ENCODE measurements at regions not wholly inside any gene's neighbourhood (a gene's known extent, or its start where the extent isn't known, plus 50 kb on each side); places are given as distances from the start of the nearest gene placed in this dataset.
"Not testable (repeated sequence)": the region's sequence is repeated elsewhere in the genome, so short reads cannot be mapped to it uniquely, and the experiment has no call there.

- no peak for DNase-seq
These were observed 153.1 kb downstream of the BRD1 start for GRCh38 chr22:49674479-49675050.

GRCh38 chr22:49673048-49673447 lies 154.6 kb downstream of the BRD1 start:
- DNase-seq, result no peak

- DNase-seq, result no peak
These were observed 155.6 kb downstream of the BRD1 start for GRCh38 chr22:49672014-49672516.

- no peak for DNase-seq
These were observed 156.2 kb downstream of the BRD1 start for GRCh38 chr22:49671331-49672013.

- peak; percentile 50 for DNase-seq
These were observed 157.0 kb downstream of the BRD1 start for GRCh38 chr22:49670456-49671330.

GRCh38 chr22:49669969-49670455 lies 157.7 kb downstream of the BRD1 start:
- peak; percentile 47 for DNase-seq

- DNase-seq, result not testable (repeated sequence)
These were observed 158.2 kb downstream of the BRD1 start for GRCh38 chr22:49669427-49669968.

GRCh38 chr22:49668402-49668801 lies 159.3 kb downstream of the BRD1 start:
- DNase-seq, result no peak

GRCh38 chr22:49667236-49667635 lies 160.4 kb downstream of the BRD1 start:
- no peak for DNase-seq

- DNase-seq, result no peak
These were observed 161.4 kb downstream of the BRD1 start for GRCh38 chr22:49666146-49666809.

- DNase-seq, result no peak
These were observed 162.8 kb downstream of the BRD1 start for GRCh38 chr22:49664891-49665290.

- DNase-seq, result no peak
These were observed 163.2 kb downstream of the BRD1 start for GRCh38 chr22:49664371-49664881.

GRCh38 chr22:49663823-49664222 lies 163.8 kb downstream of the BRD1 start:
- no peak for DNase-seq

- no peak for DNase-seq
These were observed 164.4 kb downstream of the BRD1 start for GRCh38 chr22:49663311-49663711.

- DNase-seq, result no peak
These were observed 165.0 kb downstream of the BRD1 start for GRCh38 chr22:49662681-49663080.

- DNase-seq, result no peak
These were observed 166.6 kb downstream of the BRD1 start for GRCh38 chr22:49660794-49661781.

GRCh38 chr22:49660321-49660720 lies 167.4 kb downstream of the BRD1 start:
- no peak for DNase-seq

- DNase-seq, result no peak
These were observed 167.8 kb downstream of the BRD1 start for GRCh38 chr22:49659924-49660315.

- no peak for DNase-seq
These were observed 168.3 kb downstream of the BRD1 start for GRCh38 chr22:49659281-49659923.

- DNase-seq, result no peak
These were observed 168.8 kb downstream of the BRD1 start for GRCh38 chr22:49658902-49659280.
